ENCODE measurements at regions not wholly inside any gene's neighbourhood (a gene's known extent, or its start where the extent isn't known, plus 50 kb on each side); places are given as distances from the start of the nearest gene placed in this dataset.

GRCh38 chr3:59270209-59270608 lies 220.4 kb upstream of the CFAP20DC start:
- TF ChIP-seq EP300 (IDR thresholded peaks at IDR 0.05) (no peak), POLR2A (IDR thresholded peaks at IDR 0.05) (no peak), CTCF (IDR thresholded peaks at IDR 0.05) (no peak), POLR2AphosphoS5 (IDR thresholded peaks at IDR 0.05) (no peak)

All from sigmoid colon (tissue), 4 donors.